ENCODE measurements at regions not wholly inside any gene's neighbourhood (a gene's known extent, or its start where the extent isn't known, plus 50 kb on each side); places are given as distances from the start of the nearest gene placed in this dataset.

- TF ChIP-seq CTCF (IDR thresholded peaks at IDR 0.05), result no peak
- no peak for TF ChIP-seq POLR2A (IDR thresholded peaks at IDR 0.05)
Measured at GRCh38 chr7:125427676-125428075, 498.1 kb upstream of the POT1 start.

All from prostate gland (tissue), 2 donors.